ENCODE measurements at regions not wholly inside any gene's neighbourhood (a gene's known extent, or its start where the extent isn't known, plus 50 kb on each side); places are given as distances from the start of the nearest gene placed in this dataset.

GRCh38 chr16:75913958-75914357 is 187.7 kb upstream of the CPHXL start:
- Histone ChIP-seq H3K56ac (ENCODE audit: extremely low read depth, insufficient read depth, low read length) (no peak overlapping the region), H3K79me1 (ENCODE audit: low read depth in 1 of 2, low read length in 2 of 2) (no peaks in the 10 kb centered on the region), H2AK5ac (ENCODE audit: low read depth, low read length) (no peak overlapping the region), H3K14ac (replicated peaks; ENCODE audit: low read depth, low read length) (no peak overlapping the region), H3K4me3 (ENCODE audit: insufficient read depth, low read depth, low read length) (no peak overlapping the region), H3K4me2 (ENCODE audit: low read depth, low read length) (no peak overlapping the region), H3K27ac (ENCODE audit: insufficient read depth, low read length) (no peak overlapping the region), H3K23ac (ENCODE audit: low read depth, low read length) (no peak overlapping the region), H4K8ac (ENCODE audit: low read depth in 2 of 2, low read length in 2 of 2) (no peak overlapping the region), H3K18ac (ENCODE audit: low read depth, low read length) (no peak overlapping the region), H3K9me3 (ENCODE audit: control insufficient read depth, insufficient read depth, low read length) (no peaks in the 10 kb centered on the region), H3K9me1 (ENCODE audit: insufficient read depth, low read length) (no peaks in the 10 kb centered on the region), H2AK9ac (replicated peaks; ENCODE audit: low read depth, low read length, poor library complexity) (no peak overlapping the region), H3K4me1 (ENCODE audit: control insufficient read depth, insufficient read depth, low read length) (no peaks in the 10 kb centered on the region), H4K5ac (ENCODE audit: low read depth, low read length) (no peak overlapping the region), H3K27me3 (ENCODE audit: control insufficient read depth, insufficient read depth, low read length) (no peaks in the 10 kb centered on the region; the same call in 1 of the 2 replicates), H2BK5ac (ENCODE audit: low read depth, low read length, poor library complexity, severe bottlenecking) (no peak overlapping the region), H3K4ac (ENCODE audit: low read depth, low read length) (no peak overlapping the region), H2AFZ (replicated peaks; ENCODE audit: low read length, poor library complexity) (no peak overlapping the region), H4K20me1 (ENCODE audit: insufficient read depth, low read length) (no peaks in the 10 kb centered on the region), H2BK20ac (ENCODE audit: low read depth, low read length) (no peak overlapping the region), H2BK15ac (ENCODE audit: low read depth, low read length) (no peak overlapping the region), H3K9ac (ENCODE audit: low read depth, low read length) (no peak overlapping the region), H4K91ac (ENCODE audit: insufficient read depth, low read depth, low read length) (no peak overlapping the region), H2BK120ac (ENCODE audit: low read depth, low read length) (no peak overlapping the region), H3K36me3 (ENCODE audit: control insufficient read depth, insufficient read depth, low read length) (no peaks in the 10 kb centered on the region)
- BruUV-seq (replicated peaks): no TSS peak
- no peak for ATAC-seq (ENCODE audit: low read depth)
- WGBS, 2 experiments (ENCODE audit: extremely low coverage in 2 of 2, insufficient read length in 1 of 2): no CpG with 5 or more reads among the region's 1 CpG
- intact Hi-C loops (cut with micrococcal nuclease): no loop called here
- POLR2A ChIA-PET (ENCODE audit: unreplicated experiment): no interaction called here
- dilution Hi-C loops (cut with HindIII; ENCODE audit: low sequenced_read_pairs, unreplicated experiment): no loop called here
- TF ChIP-seq, protein P1, sequence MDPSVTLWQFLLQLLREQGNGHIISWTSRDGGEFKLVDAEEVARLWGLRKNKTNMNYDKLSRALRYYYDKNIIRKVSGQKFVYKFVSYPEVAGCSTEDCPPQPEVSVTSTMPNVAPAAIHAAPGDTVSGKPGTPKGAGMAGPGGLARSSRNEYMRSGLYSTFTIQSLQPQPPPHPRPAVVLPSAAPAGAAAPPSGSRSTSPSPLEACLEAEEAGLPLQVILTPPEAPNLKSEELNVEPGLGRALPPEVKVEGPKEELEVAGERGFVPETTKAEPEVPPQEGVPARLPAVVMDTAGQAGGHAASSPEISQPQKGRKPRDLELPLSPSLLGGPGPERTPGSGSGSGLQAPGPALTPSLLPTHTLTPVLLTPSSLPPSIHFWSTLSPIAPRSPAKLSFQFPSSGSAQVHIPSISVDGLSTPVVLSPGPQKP (IDR thresholded peaks at IDR 0.05; ENCODE audit: borderline replicate concordance, low read depth, low read length): no peak
- CTCF ChIA-PET: no interaction called here
- in situ Hi-C loops (cut with MboI; ENCODE audit: low sequenced_read_pairs): no loop called here
- DNase-seq: no peak

Measured in IMR-90 (cell line).